HepG2 (cell line): ENCODE measurements at regions not wholly inside any gene's neighbourhood (a gene's known extent, or its start where the extent isn't known, plus 50 kb on each side); places are given as distances from the start of the nearest gene placed in this dataset.

Source experiments
- ATAC-seq: fragments of 200-7000 bp; cut with Tn5 transposase; 3 replicates; pipeline ENCODE4 v1.9.1; 2020; ENCODE audit warnings: mild to moderate bottlenecking, moderate library complexity
- BruUV-seq: library from RNA; stranded (reverse); fragments of 400-500 nt; replicated peaks from 2 replicates; lab custom pipeline; 2021; lab: Mats Ljungman, UMichigan
- CTCF ChIA-PET: fragments of 300-600 bp; formaldehyde crosslinking; extraction: SDS; loops from one replicate; lab custom pipeline; 2021; ENCODE audit warnings: low total read pairs, inconsistent platforms, low intra/inter-chr PET ratio; lab: Yijun Ruan, JAX
- POLR2A ChIA-PET: fragments of 350-600 bp; sonication (Branson Sonifier 250); formaldehyde crosslinking; loops from one replicate; lab custom pipeline; 2020; ENCODE audit warnings: antibody characterized with exemption, inconsistent platforms; lab: Yijun Ruan, JAX
- DNase-seq: peaks from one replicate; pipeline ENCODE4 v3.0.0-alpha.2; 2015; ENCODE audit warnings: low spot score
- FAIRE-seq: peaks from 3 replicates; lab custom pipeline; 2011; peaks lifted over from hg19 to GRCh38; lab: Jason Lieb, UNC
- H2AFZ ChIP-seq: one replicate; pipeline ENCODE4 v1.6.1; 2011; ENCODE audit warnings: low read length, inconsistent platforms
- H3K27ac ChIP-seq: fragments of 300-600 bp; 3 replicates; pipeline ENCODE4 v1.8.0; 2011; ENCODE audit warnings: mixed run types, mild to moderate bottlenecking, mixed read lengths, low read length, inconsistent platforms; ENCODE audit not compliant: insufficient read depth; ENCODE audit errors: extremely low read length
- H3K27me3 ChIP-seq, 2 experiments: fragments of 200-600 bp in 1 of 2; 2 replicates in 1 of 2; 3 replicates in 1 of 2; pipeline versions ENCODE4 v1.6.0 to v1.8.0; 2011; ENCODE audit warnings: low read length in 2 of 2, mild to moderate bottlenecking in 2 of 2, moderate library complexity in 2 of 2, inconsistent platforms in 1 of 2; ENCODE audit not compliant: insufficient read depth in 2 of 2, control insufficient read depth in 1 of 2
- H3K36me3 ChIP-seq, 2 experiments: fragments of 200-600 bp in 1 of 2; replicated peaks in 1 of 2; 2 replicates in 1 of 2; 3 replicates in 1 of 2; pipeline versions ENCODE4 v1.5.1 to v1.8.0; 2011; ENCODE audit warnings: low read length in 2 of 2, inconsistent platforms in 1 of 2; ENCODE audit not compliant: insufficient read depth in 2 of 2, control insufficient read depth in 1 of 2
- H3K4me1 ChIP-seq: 2 replicates; pipeline ENCODE4 v1.5.1; 2012; ENCODE audit warnings: low read length, inconsistent platforms; ENCODE audit not compliant: insufficient read depth
- H3K4me2 ChIP-seq: 2 replicates; pipeline ENCODE4 v1.6.0; 2011; ENCODE audit warnings: low read depth, low read length, inconsistent platforms
- H3K4me3 ChIP-seq, 3 experiments: fragments of 200-600 bp in 1 of 3; sonication (generic), shearing (Covaris generic) in 1 of 3; replicated peaks in 1 of 3; 2 replicates each; pipeline ENCODE4 v1.5.1; 2011 to 2016; ENCODE audit warnings: low read length in 3 of 3, inconsistent platforms in 2 of 3, low read depth in 2 of 3, mild to moderate bottlenecking in 2 of 3, control low read depth in 1 of 3, mixed read lengths in 1 of 3; ENCODE audit not compliant: insufficient read depth in 1 of 3
- H3K79me2 ChIP-seq: one replicate; pipeline ENCODE4 v1.6.1; 2011; ENCODE audit warnings: low read length, inconsistent platforms; ENCODE audit not compliant: insufficient read depth
- H3K9ac ChIP-seq: 2 replicates; pipeline ENCODE4 v1.6.0; 2011; ENCODE audit warnings: mild to moderate bottlenecking, low read depth, low read length, inconsistent platforms; ENCODE audit not compliant: insufficient read depth
- H3K9me3 ChIP-seq: 2 replicates; pipeline ENCODE4 v1.5.1; 2012; ENCODE audit warnings: mild to moderate bottlenecking, low read length
- H4K20me1 ChIP-seq: 2 replicates; pipeline ENCODE4 v1.6.0; 2011; ENCODE audit warnings: inconsistent platforms, mild to moderate bottlenecking, low read length, moderate library complexity; ENCODE audit not compliant: insufficient read depth
- ARHGAP35 ChIP-seq: sonication (generic); formaldehyde crosslinking; IDR thresholded peaks from 2 replicates; pipeline ENCODE4 v1.9.0; 2022; ENCODE audit warnings: mild to moderate bottlenecking, inconsistent platforms, moderate library complexity, missing genetic modification reagents, borderline replicate concordance
- DNMT3B ChIP-seq: conservative IDR thresholded peaks from 2 replicates; pipeline ENCODE4 v1.6.1; 2016; ENCODE audit warnings: missing biosample characterization, control low read depth
- EZH2 ChIP-seq: conservative IDR thresholded peaks from 2 replicates; pipeline ENCODE4 v1.6.1; 2012; ENCODE audit warnings: mild to moderate bottlenecking, low read depth, low read length, moderate library complexity
- MAF1 ChIP-seq: sonication (generic); formaldehyde crosslinking; IDR thresholded peaks from 2 replicates; pipeline ENCODE4 v1.5.0; 2020; ENCODE audit warnings: missing genetic modification reagents, borderline replicate concordance
- ONECUT2 ChIP-seq: sonication (generic); formaldehyde crosslinking; IDR thresholded peaks from 2 replicates; pipeline ENCODE4 v1.4.0; 2020; ENCODE audit warnings: missing genetic modification reagents
- SNRNP70 ChIP-seq: fragments of 200-400 bp; formaldehyde crosslinking; IDR thresholded peaks from 2 replicates; pipeline ENCODE4 v1.6.1; 2017; ENCODE audit warnings: mild to moderate bottlenecking, low read depth, low read length, moderate library complexity
- SOX13 ChIP-seq, 3 experiments: fragments of 450-650 bp in 1 of 3; sonication (generic) in 1 of 3; formaldehyde crosslinking in 1 of 3; IDR thresholded peaks in 2 of 3; conservative IDR thresholded peaks in 1 of 3; 2 replicates each; pipeline versions ENCODE4 v1.5.0 to v1.6.1; 2016 to 2020; ENCODE audit warnings: antibody characterized with exemption in 1 of 3, mild to moderate bottlenecking in 1 of 3, missing compliant biosample characterization in 1 of 3, missing genetic modification reagents in 1 of 3, moderate library complexity in 1 of 3
- TCF12 ChIP-seq, 2 experiments: fragments of 450-650 bp in 1 of 2; sonication (generic) in 1 of 2; formaldehyde crosslinking in 1 of 2; IDR thresholded peaks; 2 replicates each; pipeline versions ENCODE4 v1.6.1 to v1.8.0; 2017 to 2022; ENCODE audit warnings: antibody characterized with exemption in 1 of 2, mild to moderate bottlenecking in 1 of 2, missing genetic modification reagents in 1 of 2, moderate library complexity in 1 of 2
- ZNF180 ChIP-seq: sonication (generic); formaldehyde crosslinking; IDR thresholded peaks from 2 replicates; pipeline ENCODE4 v1.4.0; 2020; ENCODE audit warnings: low read depth, missing genetic modification reagents, borderline replicate concordance
- WGBS: methylation state at CpG from one replicate; pipeline ENCODE4 v1.1.6; 2017; ENCODE audit warnings: low lambda C conversion rate; 5-methylcytosine and 5-hydroxymethylcytosine counted together
- in situ Hi-C: cut with HindIII; loops from 2 replicates; pipeline ENCODE4 v1.10.0; 2017; ENCODE audit warnings: low pct_unique_long_range_greater_than_20kb; ENCODE audit not compliant: extremely low pct_ligation_motif_present
- intact Hi-C: fragments of 100-400 bp; cut with micrococcal nuclease; formaldehyde crosslinking; loops from one replicate; pipeline ENCODE4 v1.10.0; 2022; ENCODE audit not compliant: unreplicated experiment
- TF ChIP-seq, protein P1 (sequence below): sonication (generic); formaldehyde crosslinking; IDR thresholded peaks from 2 replicates; pipeline ENCODE4 v1.5.1; 2020; ENCODE audit warnings: mild to moderate bottlenecking, missing genetic modification reagents, borderline replicate concordance
- TF ChIP-seq, protein P2 (sequence below): sonication (generic); formaldehyde crosslinking; IDR thresholded peaks from 2 replicates; pipeline ENCODE4 v1.5.0; 2020; ENCODE audit warnings: missing genetic modification reagents, mild to moderate bottlenecking, borderline replicate concordance

DNA sequence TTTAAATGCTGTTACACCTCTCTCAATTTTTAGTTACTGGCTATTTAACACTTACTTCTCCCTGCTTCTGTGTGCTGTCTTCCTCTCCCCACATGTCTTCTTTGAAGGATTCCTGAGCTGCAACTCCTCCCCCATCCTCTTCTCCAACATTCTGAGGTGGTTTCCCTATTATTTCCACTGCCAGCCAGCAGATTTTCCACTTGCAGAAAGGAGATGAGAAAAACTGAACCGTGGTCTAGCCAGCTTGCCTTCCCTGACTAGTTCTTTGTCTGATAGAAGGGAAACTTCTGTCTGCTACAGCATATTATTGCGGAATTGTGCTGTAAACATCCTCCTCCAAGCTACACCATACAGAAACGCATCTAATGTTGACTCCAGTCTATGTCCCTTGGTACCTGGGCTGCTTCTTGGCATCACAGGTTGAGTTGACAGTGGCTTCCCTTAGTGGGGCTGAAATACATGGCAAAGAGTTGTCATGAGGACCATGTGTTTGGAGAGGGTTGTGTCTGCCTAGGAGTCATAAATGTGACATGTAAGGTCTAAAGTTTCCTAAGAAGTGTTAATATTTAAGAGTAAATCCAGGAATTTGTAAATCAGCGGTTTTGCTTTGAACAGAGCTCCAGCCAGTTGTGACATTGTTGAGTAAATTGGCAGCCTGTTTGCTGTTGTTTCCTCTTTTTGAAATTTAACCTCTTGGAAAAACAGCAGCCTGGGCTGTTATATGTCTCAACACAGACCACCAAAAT lies 68.3 kb upstream of the RND3 start (continued):
- TF ChIP-seq, protein P1, sequence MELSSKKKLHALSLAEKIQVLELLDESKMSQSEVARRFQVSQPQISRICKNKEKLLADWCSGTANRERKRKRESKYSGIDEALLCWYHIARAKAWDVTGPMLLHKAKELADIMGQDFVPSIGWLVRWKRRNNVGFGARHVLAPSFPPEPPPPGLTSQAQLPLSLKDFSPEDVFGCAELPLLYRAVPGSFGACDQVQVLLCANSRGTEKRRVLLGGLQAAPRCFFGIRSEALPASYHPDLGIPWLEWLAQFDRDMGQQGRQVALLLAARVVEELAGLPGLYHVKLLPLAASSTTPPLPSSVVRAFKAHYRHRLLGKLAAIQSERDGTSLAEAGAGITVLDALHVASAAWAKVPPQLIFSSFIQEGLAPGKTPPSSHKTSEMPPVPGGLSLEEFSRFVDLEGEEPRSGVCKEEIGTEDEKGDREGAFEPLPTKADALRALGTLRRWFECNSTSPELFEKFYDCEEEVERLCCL: no peak
- no peak for TF ChIP-seq EZH2

DNA sequence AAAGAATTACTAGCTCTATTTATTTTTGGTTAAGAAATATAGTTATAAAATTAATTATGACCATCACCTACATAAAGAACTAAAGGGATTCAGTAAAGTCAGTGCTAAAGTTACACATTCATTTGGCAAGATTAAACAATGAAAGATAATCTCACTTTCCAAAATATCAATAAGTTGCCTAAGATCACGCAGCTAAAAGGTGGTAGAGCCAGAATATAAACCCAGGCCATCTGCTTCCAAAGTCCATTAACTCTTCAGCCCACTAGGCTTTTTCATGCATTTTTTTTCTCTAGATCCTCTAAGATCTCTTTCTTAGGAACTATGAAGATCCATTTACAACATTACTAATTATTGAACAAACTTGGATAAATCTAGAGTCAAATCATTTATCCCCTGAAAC lies 66.6 kb upstream of the RND3 start:
- no peak for ATAC-seq
- TF ChIP-seq SOX13 (IDR thresholded peaks at IDR 0.05): no peak
- no peak for TF ChIP-seq SOX13 (CRISPR knock-in tag; conservative IDR thresholded peaks at IDR 0.05 in 1 of 2, IDR thresholded peaks at IDR 0.05 in 1 of 2)
- TF ChIP-seq, protein P2, sequence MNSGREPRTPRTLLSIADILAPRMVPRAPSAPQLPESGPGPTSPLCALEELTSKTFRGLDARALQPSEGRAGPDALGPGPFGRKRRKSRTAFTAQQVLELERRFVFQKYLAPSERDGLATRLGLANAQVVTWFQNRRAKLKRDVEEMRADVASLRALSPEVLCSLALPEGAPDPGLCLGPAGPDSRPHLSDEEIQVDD (CRISPR knock-in tag): no peak
- no peak for TF ChIP-seq ONECUT2
- no peak for TF ChIP-seq ZNF180
- no peak for TF ChIP-seq TCF12 (IDR thresholded peaks at IDR 0.05)
- no peak for TF ChIP-seq TCF12 (CRISPR knock-in tag; IDR thresholded peaks at IDR 0.05)
- no peak for TF ChIP-seq MAF1
- TF ChIP-seq ARHGAP35 (CRISPR knock-in tag): no peak
- no peak for TF ChIP-seq SNRNP70
- TF ChIP-seq DNMT3B (CRISPR knock-in tag): no peak
- TF ChIP-seq, all 625 proteins: peak for 0
- Histone ChIP-seq H3K4me3 (no peak overlapping the region), H3K4me2 (no peak overlapping the region), H3K36me3 (no peaks in the 10 kb centered on the region), H3K27me3 (no peaks in the 10 kb centered on the region), H3K4me1 (no peaks in the 10 kb centered on the region), H4K20me1 (no peaks in the 10 kb centered on the region), H2AFZ (no peak overlapping the region), H3K9ac (no peak overlapping the region), H3K27ac (no peak overlapping the region), H3K79me2 (no peaks in the 10 kb centered on the region), H3K9me3 (no peaks in the 10 kb centered on the region)
- 50% methylated on average over 1 of the region's 1 CpG for WGBS
- no TSS peak for BruUV-seq
- in situ Hi-C loops (no loop called here), intact Hi-C loops (no loop called here)
- POLR2A ChIA-PET: no interaction called here
- DNase-seq (no peak), FAIRE-seq (no peak)
- CTCF ChIA-PET: no interaction called here
